ENCODE measurements at regions not wholly inside any gene's neighbourhood (a gene's known extent, or its start where the extent isn't known, plus 50 kb on each side); places are given as distances from the start of the nearest gene placed in this dataset.

DNA sequence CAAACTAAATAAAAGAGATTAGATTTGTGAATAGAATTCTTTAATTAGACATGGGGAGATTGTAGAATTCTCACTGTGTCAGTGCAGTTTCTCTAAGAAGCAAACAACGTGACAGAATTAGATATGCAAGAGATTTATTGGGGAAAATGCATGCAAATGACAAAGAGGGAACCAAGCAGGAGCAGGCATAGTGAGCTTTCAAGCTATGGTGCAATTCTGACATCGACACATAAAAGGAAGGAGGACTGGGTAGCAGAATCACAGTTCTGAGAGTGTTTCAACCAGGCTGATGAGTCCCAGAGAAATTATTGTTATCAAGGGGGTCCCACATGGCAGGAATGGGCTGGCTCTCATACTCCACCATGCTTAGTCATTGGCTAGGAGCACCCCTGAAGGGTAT, 338.4 kb downstream of the FIGN start:
- Mint-ChIP-seq H3K27ac (no peak overlapping the region), H3K9me3 (no peaks in the 10 kb centered on the region), H3K4me3 (no peak overlapping the region), H3K4me1 (peaks cover 3% of the 10 kb centered on the region), H3K27me3 (ENCODE audit: insufficient read depth) (no peaks in the 10 kb centered on the region), H3K36me3 (ENCODE audit: low read depth) (no peaks in the 10 kb centered on the region)
- Histone ChIP-seq H3K9me3 (ENCODE audit: control insufficient read depth, low read length) (no peaks in the 10 kb centered on the region), H3K27me3 (ENCODE audit: control insufficient read depth, insufficient read depth, low read length, poor library complexity, severe bottlenecking) (no peaks in the 10 kb centered on the region), H3K9ac (ENCODE audit: extremely low read depth, low read length, poor library complexity, severe bottlenecking) (no peak overlapping the region), H3K27ac (ENCODE audit: low read depth, low read length) (no peak overlapping the region), H3K4me1 (ENCODE audit: control insufficient read depth, insufficient read depth, low read length) (no peaks in the 10 kb centered on the region), H3K4me3 (ENCODE audit: low read length) (no peak overlapping the region), H3K36me3 (ENCODE audit: control insufficient read depth, insufficient read depth, low read length) (no peaks in the 10 kb centered on the region)
- DNase-seq = no peak
- 81 to 88% methylated on average over 2 of the region's 2 CpGs for WGBS, 2 experiments (ENCODE audit: insufficient coverage in 1 of 2, insufficient read length in 1 of 2)
- TF ChIP-seq, protein P1, sequence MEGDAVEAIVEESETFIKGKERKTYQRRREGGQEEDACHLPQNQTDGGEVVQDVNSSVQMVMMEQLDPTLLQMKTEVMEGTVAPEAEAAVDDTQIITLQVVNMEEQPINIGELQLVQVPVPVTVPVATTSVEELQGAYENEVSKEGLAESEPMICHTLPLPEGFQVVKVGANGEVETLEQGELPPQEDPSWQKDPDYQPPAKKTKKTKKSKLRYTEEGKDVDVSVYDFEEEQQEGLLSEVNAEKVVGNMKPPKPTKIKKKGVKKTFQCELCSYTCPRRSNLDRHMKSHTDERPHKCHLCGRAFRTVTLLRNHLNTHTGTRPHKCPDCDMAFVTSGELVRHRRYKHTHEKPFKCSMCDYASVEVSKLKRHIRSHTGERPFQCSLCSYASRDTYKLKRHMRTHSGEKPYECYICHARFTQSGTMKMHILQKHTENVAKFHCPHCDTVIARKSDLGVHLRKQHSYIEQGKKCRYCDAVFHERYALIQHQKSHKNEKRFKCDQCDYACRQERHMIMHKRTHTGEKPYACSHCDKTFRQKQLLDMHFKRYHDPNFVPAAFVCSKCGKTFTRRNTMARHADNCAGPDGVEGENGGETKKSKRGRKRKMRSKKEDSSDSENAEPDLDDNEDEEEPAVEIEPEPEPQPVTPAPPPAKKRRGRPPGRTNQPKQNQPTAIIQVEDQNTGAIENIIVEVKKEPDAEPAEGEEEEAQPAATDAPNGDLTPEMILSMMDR (conservative IDR thresholded peaks at IDR 0.05) = no peak

DNA sequence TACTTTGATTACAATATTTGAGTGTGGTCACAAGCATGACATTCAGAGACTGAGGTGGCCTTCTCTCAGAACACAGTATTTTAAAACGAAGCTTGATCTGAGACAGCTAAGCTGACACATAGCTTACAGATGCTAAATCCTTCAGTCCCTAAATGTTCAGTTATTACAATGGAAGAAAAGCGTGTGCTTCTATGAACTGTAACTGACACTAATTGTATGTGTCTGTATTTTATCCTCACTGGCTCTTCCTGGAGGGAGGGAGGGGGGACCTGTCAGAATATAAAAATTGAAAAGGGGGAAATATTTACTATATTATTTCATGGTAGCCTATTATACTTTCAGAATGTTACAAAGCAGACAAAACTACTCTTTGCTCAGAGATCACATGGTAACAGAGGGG, 340.2 kb downstream of the FIGN start:
- Mint-ChIP-seq H3K27me3 (ENCODE audit: insufficient read depth) (no peaks in the 10 kb centered on the region), H3K36me3 (ENCODE audit: low read depth) (no peaks in the 10 kb centered on the region)
- no peak overlapping the region for H3K27ac ChIP-seq (ENCODE audit: low read depth, low read length)

DNA sequence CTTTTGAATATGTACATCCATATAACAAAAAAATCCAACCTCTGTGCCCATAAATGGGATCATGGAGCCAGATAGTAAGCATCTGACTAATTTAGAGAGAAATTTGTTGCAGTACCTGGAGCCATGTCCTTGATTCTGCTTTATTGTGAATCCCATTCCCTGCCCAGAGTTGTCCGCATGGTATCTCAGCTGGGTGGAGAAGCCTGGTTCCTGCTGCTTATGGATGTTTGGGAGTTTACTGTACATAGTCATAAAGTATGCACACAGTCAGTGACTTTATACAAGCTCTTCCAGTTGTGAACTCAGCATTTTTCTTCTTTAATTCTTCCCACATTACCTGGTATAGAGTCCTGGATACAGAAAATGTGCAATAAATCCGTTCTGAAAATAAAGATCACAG, 346.0 kb downstream of the FIGN start:
- no peak overlapping the region for H3K27ac Mint-ChIP-seq
- no peak overlapping the region for H3K4me3 Mint-ChIP-seq
- Histone ChIP-seq H3K27me3 (ENCODE audit: control insufficient read depth, insufficient read depth, low read length, poor library complexity, severe bottlenecking) (no peaks in the 10 kb centered on the region), H3K36me3 (ENCODE audit: control insufficient read depth, insufficient read depth, low read length) (no peaks in the 10 kb centered on the region), H3K4me3 (ENCODE audit: low read length) (no peak overlapping the region), H3K27ac (ENCODE audit: low read depth, low read length) (no peak overlapping the region), H3K9ac (ENCODE audit: extremely low read depth, low read length, poor library complexity, severe bottlenecking) (no peak overlapping the region), H3K9me3 (ENCODE audit: control insufficient read depth, low read length) (no peaks in the 10 kb centered on the region), H3K4me1 (ENCODE audit: control insufficient read depth, insufficient read depth, low read length) (no peaks in the 10 kb centered on the region)
- DNase-seq = no peak
- H3K4me1 Mint-ChIP-seq = no peaks in the 10 kb centered on the region
- no peaks in the 10 kb centered on the region for H3K36me3 Mint-ChIP-seq (ENCODE audit: low read depth)
- H3K27me3 Mint-ChIP-seq (ENCODE audit: insufficient read depth) = no peaks in the 10 kb centered on the region
- H3K9me3 Mint-ChIP-seq = no peaks in the 10 kb centered on the region
- 85 to 100% methylated on average over 1 to 2 of the region's 2 CpGs for WGBS, 2 experiments (ENCODE audit: insufficient coverage in 1 of 2, insufficient read length in 1 of 2)
- TF ChIP-seq, protein P1 (conservative IDR thresholded peaks at IDR 0.05) = no peak

More for the DNA sequence above, 340.2 kb downstream of the FIGN start:
- H3K36me3 ChIP-seq (ENCODE audit: control insufficient read depth, insufficient read depth, low read length) = no peaks in the 10 kb centered on the region
- no peak for DNase-seq
- no peaks in the 10 kb centered on the region for H3K9me3 ChIP-seq (ENCODE audit: control insufficient read depth, low read length)
- TF ChIP-seq, protein P1 (conservative IDR thresholded peaks at IDR 0.05) = no peak
- Mint-ChIP-seq H3K27ac (no peak overlapping the region), H3K9me3 (no peaks in the 10 kb centered on the region), H3K4me1 (no peaks in the 10 kb centered on the region), H3K4me3 (no peak overlapping the region)
- no peak overlapping the region for H3K4me3 ChIP-seq (ENCODE audit: low read length)
- 90 to 98% methylated on average over 2 of the region's 2 CpGs for WGBS, 2 experiments (ENCODE audit: insufficient coverage in 1 of 2, insufficient read length in 1 of 2)
- H3K9ac ChIP-seq (ENCODE audit: extremely low read depth, low read length, poor library complexity, severe bottlenecking) = no peak overlapping the region
- H3K27me3 ChIP-seq (ENCODE audit: control insufficient read depth, insufficient read depth, low read length, poor library complexity, severe bottlenecking) = no peaks in the 10 kb centered on the region
- H3K4me1 ChIP-seq (ENCODE audit: control insufficient read depth, insufficient read depth, low read length) = no peaks in the 10 kb centered on the region

Measured in endodermal cell (in vitro differentiated cells).